ENCODE measurements at regions not wholly inside any gene's neighbourhood (a gene's known extent, or its start where the extent isn't known, plus 50 kb on each side); places are given as distances from the start of the nearest gene placed in this dataset.

GRCh38 chr6:24019830-24020229 is 106.2 kb upstream of the NRSN1 start:
- TF ChIP-seq JUN (IDR thresholded peaks at IDR 0.05; ENCODE audit: borderline replicate concordance, insufficient read depth, insufficient read length, low read depth) (no peak), POLR2AphosphoS5 (IDR thresholded peaks at IDR 0.05; ENCODE audit: insufficient read depth, low read depth, low read length) (no peak)
